ENCODE measurements at regions not wholly inside any gene's neighbourhood (a gene's known extent, or its start where the extent isn't known, plus 50 kb on each side); places are given as distances from the start of the nearest gene placed in this dataset.

DNA sequence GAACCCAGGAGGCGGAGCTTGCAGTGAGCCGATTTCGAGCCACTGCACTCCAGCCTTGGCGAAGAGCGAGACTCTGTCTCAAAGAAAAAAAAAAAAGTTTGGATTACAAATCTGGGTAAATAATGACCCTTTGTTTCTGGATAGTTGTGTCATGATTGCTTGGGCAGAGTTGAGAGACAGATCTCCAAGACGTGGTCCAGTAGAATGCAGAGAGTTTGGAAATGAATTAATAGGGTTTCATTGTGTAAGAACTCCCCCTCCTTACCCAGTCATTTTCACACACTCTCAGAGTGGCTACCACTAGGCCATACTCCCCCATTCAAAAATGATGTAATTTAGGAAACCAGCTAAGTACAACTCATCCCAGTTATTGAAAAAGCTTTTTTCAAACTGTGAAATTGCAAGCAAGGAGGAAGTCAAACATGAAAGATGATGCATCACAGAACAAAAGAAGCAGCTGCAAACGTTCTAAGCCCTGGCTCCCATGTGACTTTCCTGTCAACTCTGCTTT lies 1331.9 kb downstream of the AACS start:
- no peak for TF ChIP-seq POLR2A (IDR thresholded peaks at IDR 0.05)
- TF ChIP-seq CTCF (IDR thresholded peaks at IDR 0.05) = no peak

Data from heart left ventricle (tissue), 13 donors.